SW480 (cell line): ENCODE measurements at regions not wholly inside any gene's neighbourhood (a gene's known extent, or its start where the extent isn't known, plus 50 kb on each side); places are given as distances from the start of the nearest gene placed in this dataset.

Experiments used
- DNase-seq: peaks from one replicate; pipeline ENCODE4 v3.0.0-alpha.2; 2016; ENCODE audit warnings: low spot score

GRCh38 chr2:238688193-238689153, 159.4 kb upstream of the TWIST2 start:
- DNase-seq = no peak

DNA sequence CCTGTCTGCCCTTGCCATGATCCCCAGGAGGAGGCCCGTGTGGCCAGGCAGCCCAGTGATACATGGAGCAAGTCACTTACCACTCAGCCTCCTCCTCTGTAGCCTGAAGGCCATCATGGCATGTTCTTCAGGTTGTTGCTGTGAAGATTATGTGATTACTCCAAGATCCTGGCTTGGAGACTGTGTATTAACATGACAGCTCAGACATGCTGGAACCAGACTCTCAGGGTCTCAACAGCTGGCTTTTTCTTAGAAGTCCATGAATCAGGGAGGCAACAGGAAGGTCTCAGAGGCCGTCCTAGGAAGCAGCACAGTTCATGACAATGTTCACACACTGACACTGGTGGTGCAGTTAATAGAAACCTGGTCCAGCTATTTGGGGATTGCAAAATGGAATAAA, 158.6 kb upstream of the TWIST2 start:
- no peak for DNase-seq

DNA sequence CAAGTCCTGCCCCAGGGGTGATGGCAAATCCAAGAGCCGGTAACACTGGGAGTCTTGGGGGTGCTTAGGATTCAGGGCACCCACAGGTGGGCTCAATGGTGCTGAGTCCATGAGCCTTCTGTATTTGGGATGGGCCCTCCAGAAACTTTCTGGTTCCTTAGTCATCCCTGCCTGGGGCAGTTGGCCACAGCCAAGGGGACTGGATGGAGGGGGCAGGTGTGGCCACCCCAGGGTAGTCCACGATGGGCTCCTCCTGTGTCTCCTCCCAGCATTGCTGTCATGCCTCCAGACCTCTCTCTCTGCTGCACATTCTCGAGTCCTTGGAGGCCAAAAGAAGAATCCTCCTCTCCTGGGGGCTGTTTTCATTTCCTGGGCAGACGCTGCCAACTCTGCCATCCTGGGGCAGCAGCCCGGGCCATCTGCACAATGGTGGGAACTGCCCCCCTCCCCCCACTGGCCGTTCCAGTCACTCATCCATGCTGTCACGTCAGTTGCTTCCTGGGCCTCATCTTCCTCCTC, 158.0 kb upstream of the TWIST2 start:
- DNase-seq = no peak

- DNase-seq = no peak
Observed at GRCh38 chr2:238690511-238690910, 157.4 kb upstream of the TWIST2 start.

GRCh38 chr2:238691596-238692491, 156.0 kb upstream of the TWIST2 start:
- DNase-seq = no peak

- DNase-seq = no peak
Observed at GRCh38 chr2:238692562-238692961, 155.3 kb upstream of the TWIST2 start.

GRCh38 chr2:238693337-238694093, 154.4 kb upstream of the TWIST2 start:
- no peak for DNase-seq

DNA sequence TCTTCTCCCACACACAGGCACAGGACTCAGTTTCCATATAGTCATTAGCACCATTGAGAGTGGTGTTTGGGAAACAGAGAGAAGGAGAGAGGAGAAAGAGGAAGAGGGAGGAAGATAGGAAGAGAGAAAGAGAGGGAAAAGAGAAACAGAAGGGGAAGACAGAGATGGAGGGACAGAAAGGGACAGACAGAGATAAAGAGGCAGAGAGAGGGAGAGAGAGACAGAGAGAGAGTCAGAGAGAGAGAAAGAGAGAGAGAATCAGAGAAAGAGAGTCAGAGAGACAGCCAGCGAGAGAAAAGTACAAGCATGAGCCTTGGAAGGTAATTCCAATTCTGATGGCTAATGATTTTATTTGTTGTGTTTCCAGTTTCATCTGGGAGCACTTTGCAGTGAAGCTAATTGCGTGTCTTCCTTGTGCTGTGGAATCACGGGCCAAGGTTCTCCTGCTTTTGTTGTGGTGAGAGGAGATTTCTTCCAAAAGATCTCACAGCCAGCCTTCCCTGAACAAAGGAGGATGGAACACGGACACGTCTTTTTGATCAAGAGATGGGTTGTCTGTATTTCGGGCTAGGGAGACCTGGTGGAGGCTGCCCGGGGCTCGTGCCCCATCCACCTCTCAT, 153.6 kb upstream of the TWIST2 start:
- no peak for DNase-seq

DNA sequence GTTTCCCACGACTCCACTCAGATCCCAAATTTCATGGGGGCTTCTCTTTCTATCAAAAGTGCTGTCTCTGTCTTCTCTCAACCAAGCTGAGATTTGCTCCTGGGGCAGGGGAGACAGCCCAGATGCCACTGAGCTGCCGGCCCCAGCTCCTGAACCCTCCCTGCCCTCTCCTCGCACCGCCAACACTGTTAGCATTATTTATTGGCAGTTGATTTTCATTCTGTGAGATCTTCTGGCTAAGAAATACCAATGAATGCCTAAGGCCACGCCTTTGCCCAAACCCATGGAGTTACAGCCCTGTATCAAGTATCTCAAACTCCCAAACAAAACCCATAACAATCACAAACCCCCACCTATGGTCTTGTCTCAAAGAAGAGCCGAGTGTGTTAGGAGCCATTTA, 153.0 kb upstream of the TWIST2 start:
- no peak for DNase-seq

DNA sequence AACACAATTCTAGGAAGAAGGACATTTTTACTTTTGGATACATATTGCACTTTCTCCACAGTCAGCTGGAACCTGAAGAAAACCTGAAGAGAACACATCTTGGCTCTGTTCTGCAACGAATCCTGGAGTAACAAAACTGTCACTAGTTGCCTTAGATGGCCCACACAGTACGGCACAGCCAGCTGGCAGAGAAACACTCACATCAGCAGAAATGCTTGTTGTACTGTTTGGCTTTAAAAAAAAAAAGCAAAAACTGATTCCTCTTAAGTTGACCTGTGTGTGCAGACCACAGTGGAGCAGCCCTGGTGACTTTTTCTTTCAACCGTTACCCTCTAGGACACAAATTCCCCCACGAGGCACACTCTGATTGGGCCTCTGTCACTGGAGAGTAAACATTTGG, 152.3 kb upstream of the TWIST2 start:
- DNase-seq = no peak

DNA sequence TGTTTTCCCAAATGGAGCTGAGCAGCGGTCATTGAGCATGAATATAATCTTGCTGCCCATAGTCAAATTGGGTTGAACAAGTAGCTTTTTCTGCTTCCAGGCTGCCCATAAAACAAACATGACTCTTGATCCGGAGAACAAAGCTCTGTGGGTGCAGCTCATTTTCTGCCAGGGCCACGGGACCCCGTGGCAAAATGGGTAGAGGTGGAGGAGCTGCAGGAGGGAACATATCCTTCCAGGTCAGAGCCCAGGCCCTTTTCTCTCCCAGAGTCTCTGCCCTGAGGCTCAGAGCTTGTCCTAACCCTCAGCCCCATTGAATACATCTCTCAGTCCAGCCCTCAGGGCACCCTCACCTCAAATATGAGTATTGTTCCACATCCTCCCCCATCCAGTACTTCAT, 151.6 kb upstream of the TWIST2 start:
- no peak for DNase-seq

DNA sequence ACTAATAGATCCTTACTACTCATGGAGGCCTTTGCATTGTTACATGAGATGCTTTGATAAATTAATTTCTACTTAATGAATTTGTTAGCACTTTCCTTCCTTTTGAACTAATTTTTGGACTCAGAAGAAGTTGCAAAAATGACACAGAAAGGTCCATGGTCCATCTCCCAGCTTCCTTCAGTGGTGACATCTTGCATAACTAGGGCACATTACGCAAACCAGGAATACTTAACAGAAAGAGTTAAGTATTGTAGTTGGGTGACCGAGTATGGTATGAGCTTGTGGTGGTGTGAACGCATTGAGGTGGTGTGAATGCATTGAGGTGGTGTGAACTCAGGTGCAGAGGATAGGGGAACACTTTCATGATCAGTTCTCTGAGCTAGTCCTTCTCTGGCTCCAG, 151.1 kb upstream of the TWIST2 start:
- DNase-seq = no peak

DNA sequence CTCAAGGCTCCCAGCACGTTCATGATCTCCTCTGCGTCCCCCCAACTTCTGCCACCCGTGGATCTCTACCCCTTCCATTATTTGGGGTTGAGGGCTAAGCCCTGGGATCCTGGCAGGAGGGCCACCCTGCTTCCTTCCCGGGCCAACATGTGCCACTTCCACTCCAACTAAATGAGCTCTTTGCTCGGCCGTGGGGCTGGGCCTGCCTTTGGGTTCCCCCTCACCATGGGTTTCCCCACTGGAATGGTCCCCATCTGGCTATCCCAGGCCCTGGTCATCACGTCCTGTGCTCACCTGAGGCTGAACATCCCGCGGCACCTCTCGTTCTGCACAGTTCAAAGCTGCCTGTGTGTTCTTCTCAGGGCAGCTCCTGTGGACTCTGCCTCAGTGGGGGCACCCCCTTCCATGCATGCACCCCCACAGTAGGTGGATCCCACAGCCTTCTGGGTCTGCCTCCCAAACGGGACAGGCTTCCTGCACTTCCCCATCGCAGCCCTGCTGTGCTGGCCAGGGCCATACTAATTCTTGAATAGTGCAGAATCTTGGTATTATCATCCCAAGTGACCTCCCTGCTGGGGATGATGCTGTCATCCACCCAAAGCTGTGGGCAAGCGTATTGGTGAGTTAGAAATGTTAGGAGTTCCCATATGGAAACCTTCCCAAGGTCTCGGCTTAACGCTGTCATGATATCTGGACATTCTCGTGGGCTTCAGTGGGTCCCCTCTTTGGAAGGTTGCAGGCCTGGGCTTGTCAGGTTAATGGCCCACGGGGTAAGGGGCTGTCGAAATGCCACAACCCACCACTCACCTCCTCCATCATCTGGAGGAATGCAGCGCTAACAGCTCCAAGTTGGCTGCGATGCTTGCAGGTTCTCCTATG, 150.5 kb upstream of the TWIST2 start:
- no peak for DNase-seq

- no peak for DNase-seq
Observed at GRCh38 chr2:238698072-238698352, 149.9 kb upstream of the TWIST2 start.

DNA sequence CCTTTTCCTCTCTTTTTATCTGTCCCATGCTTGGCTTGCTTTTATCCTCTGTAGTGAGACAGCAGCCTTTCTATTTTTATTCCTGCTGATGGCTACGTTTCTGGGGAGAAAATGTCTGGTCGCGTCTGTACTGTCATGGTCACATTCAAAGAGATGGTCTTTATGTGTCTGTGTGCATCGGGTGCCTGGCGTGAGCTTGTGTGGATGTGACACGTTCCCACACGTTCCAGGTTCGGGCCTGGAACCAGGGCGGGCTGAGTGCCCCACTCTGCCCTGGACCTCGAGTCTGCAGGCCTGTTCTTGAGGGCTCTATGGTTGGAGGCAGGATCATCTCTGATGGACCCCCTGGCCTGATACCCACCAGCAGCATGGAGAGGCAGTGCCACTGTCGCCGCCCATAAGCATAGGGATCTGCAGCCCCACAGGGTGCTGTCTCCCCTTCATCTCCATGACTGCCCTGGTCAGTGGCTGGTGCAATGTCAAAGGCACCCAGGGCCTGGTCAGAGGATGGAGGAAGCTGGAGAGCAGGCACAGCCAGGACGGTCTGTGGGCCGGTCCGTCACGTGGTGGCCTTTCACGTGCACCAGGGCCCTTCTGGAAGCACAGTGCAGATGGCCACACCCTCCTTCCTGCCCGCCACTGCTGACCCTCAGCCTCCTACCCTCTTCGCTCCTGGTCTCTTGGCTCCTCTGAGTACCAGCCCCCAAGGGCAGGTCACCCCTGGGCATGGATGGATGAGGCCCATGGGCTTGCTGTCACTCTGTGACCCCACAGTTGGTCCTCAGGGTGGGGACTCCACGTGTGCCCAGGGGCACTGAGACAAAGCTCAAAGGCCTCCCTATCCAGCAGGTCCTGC, 149.2 kb upstream of the TWIST2 start:
- DNase-seq = no peak

GRCh38 chr2:238699307-238700116, 148.4 kb upstream of the TWIST2 start:
- no peak for DNase-seq

- no peak for DNase-seq
Observed at GRCh38 chr2:238700117-238700457, 147.8 kb upstream of the TWIST2 start.

GRCh38 chr2:238700506-238701340, 147.2 kb upstream of the TWIST2 start:
- DNase-seq = no peak
